D721Med (cell line): ENCODE measurements at regions not wholly inside any gene's neighbourhood (a gene's known extent, or its start where the extent isn't known, plus 50 kb on each side); places are given as distances from the start of the nearest gene placed in this dataset.

Experiments used
- DNase-seq: peaks from one replicate; pipeline ENCODE4 v3.0.0; 2011; ENCODE audit warnings: low spot score; ENCODE audit not compliant: insufficient read length
- FAIRE-seq: peaks from 2 replicates; lab custom pipeline; 2011; peaks lifted over from hg19 to GRCh38; lab: Jason Lieb, UNC
- CTCF ChIP-seq: IDR thresholded peaks from 2 replicates; pipeline ENCODE4 v1.5.1; 2012; ENCODE audit warnings: mild to moderate bottlenecking, control low read depth; ENCODE audit not compliant: insufficient read depth; ENCODE audit errors: missing control alignments

GRCh38 chr3:135538123-135538522, 427.4 kb upstream of the PPP2R3A start:
- DNase-seq (no peak), FAIRE-seq (no peak)
- TF ChIP-seq CTCF = no peak

GRCh38 chr3:135539351-135539750, 426.2 kb upstream of the PPP2R3A start:
- no peak for DNase-seq
- no peak for FAIRE-seq
- TF ChIP-seq CTCF = no peak

GRCh38 chr3:135539854-135540253, 425.7 kb upstream of the PPP2R3A start:
- DNase-seq (no peak), FAIRE-seq (no peak)
- TF ChIP-seq CTCF = no peak

GRCh38 chr3:135549928-135550494, 415.5 kb upstream of the PPP2R3A start:
- DNase-seq = no peak
- FAIRE-seq = no peak
- no peak for TF ChIP-seq CTCF

- DNase-seq = no peak
- no peak for FAIRE-seq
- TF ChIP-seq CTCF = no peak
Observed at GRCh38 chr3:135556174-135556573, 409.4 kb upstream of the PPP2R3A start.

- DNase-seq (no peak), FAIRE-seq (no peak)
- no peak for TF ChIP-seq CTCF
Observed at GRCh38 chr3:135558150-135558783, 407.3 kb upstream of the PPP2R3A start.

- no peak for TF ChIP-seq CTCF
- DNase-seq (no peak), FAIRE-seq (no peak)
Observed at GRCh38 chr3:135558906-135559305, 406.6 kb upstream of the PPP2R3A start.
